ENCODE measurements at regions not wholly inside any gene's neighbourhood (a gene's known extent, or its start where the extent isn't known, plus 50 kb on each side); places are given as distances from the start of the nearest gene placed in this dataset.
"Not testable (repeated sequence)": the region's sequence is repeated elsewhere in the genome, so short reads cannot be mapped to it uniquely, and the experiment has no call there.

- DNase-seq, result no peak
Observed at GRCh38 chrX:77167993-77168392, 279.2 kb upstream of the FGF16 start.

GRCh38 chrX:77174680-77175519, 272.3 kb upstream of the FGF16 start:
- DNase-seq, result no peak

DNA sequence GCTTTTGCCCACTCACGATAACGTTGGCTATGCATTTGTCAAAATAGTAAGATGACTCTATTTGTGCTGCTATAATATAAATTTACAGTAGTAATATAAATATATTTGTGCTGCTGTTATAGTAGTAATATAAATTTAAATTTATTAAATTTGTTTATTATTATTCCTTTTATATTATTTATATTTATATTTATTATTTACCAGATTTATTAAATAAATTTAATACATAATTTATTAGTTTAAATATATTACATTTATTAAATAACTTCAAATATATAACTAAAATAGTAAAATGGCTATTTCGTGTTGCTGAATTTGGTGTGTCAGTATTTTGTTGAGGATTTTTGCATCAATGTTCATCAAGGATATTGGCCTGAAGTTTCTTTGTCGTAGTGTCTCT, 246.5 kb upstream of the FGF16 start:
- DNase-seq, result no peak

GRCh38 chrX:77223046-77223445, 224.1 kb upstream of the FGF16 start:
- no peak for DNase-seq

DNA sequence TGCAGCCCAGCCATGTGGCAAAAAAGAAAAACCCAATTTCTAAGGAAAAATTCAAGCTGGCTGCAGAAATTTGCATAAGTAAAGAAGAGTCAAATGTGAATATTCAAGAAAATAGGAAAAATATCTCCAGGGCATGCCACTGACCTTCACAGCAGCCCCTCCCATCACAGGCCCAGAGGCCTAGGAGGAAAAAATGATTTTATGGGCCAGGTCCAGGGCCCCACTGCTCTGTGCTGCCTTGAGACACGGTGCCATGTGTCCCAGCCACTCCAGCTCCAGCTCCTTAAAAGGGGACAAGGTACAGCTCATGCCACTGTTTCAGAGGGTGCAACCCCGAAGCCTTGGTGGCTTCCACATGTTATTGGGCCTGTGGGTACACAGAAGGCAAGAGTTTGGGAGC, 182.7 kb upstream of the FGF16 start:
- no peak for DNase-seq

DNA sequence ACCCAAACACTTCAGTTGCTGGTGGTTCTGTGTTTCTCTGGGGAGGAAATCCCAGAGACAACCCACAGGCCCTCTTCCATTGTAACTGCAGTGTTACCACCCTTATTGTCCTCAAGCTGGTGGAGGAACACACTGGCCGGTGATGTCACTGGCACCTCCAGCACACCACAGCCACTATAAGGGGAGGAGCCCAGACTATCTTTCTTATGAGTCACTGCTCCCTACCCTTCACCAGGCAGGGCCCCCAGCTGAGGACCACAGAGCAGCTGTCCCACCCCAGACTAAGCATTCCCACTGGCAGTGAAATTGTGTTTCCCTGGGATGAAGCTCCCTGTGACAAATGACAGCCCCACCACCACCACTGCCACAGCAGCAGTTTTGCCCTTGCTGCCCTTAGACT, 171.8 kb upstream of the FGF16 start:
- no peak for DNase-seq

GRCh38 chrX:77276742-77277141, 170.4 kb upstream of the FGF16 start:
- DNase-seq, result no peak

DNA sequence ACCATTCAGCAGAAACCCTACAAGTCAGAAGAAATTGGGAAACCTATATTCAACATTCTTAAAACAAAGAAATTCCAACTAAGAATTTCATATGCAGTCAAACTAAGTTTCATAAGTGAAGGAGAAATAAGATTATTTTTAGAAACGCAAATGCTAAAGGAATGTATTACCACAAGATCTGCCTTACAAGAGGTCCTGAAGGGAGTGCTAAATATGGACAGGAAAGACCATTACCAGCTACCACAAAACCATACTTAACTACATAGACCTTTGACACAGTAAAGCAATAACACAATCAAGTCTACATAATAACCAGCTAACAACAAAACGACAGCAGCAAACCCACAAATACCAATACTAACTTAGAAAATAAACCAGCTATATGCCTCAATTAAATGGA, 169.3 kb upstream of the FGF16 start:
- no peak for DNase-seq

GRCh38 chrX:77279373-77279772, 167.8 kb upstream of the FGF16 start:
- not testable (repeated sequence) for DNase-seq

DNA sequence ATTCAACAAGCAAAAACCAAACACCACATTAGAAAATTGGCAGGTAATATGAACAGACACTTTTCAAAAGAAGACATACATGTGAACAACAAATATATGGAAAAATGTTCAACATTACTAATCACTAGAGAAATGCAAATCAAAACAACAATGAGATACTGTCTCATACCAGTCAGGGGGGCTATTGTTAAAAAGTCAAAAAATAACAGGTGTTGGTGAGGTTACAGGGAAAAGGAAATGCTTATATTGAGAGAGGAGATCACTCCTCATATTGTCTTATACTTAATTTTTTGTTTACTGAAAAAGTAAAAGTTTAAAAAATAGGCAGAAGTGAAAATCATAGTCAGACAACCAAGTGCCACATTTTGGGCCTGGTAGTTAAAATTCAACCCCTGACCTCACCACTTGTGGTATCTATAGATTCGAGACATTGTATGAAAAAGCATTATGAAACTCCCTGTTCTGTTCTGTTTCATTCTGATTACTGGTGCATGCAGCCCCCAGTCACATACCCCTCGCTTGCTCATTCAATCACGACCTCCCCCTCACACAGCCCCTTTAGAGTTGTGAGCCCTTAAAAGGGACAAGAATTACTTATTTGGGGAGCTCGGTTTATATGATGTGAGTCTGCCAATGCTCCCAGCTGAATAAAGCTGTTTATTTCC, 153.7 kb upstream of the FGF16 start:
- no peak for DNase-seq

GRCh38 chrX:77298296-77298695, 148.9 kb upstream of the FGF16 start:
- DNase-seq, result no peak

DNA sequence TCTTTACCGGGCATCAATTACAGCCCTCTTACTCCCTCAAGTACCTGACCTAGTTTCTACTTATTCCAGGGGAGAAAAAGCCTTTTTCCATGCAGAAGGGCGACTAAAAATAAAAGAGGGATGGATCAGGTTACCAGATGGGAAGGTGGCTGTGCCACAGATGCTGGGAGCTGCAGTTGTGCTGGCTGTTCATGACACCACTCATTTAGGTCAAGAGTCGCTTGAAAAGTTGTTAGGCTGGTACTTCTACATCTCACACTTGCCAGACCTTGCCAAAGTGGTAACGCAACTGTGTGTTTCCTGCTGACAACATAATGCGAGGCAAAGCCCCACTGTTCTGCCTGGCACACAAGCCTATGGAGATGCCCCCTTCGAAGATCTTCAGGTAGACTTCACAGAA, 148.4 kb upstream of the FGF16 start:
- DNase-seq, result no peak

DNA sequence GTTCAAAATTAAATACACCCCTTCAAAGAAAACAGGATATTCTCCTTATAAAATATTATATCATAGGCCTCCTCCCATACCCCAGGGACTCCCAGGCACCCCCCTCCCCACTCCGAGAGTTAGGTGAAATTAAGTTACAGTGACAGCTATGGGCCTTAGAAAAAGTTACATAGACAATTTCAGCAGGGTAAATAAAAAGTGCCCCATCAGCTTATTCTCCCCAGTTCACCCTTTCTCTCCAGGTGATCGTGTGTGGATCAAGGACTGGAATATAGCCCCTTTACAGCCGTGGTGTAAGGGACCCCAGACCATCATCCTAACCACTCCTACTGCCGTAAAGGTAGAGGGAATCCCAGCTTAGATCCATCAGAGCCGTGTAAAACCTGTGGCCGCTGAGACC, 147.6 kb upstream of the FGF16 start:
- no peak for DNase-seq

- no peak for DNase-seq
Observed at GRCh38 chrX:77342004-77342403, 105.2 kb upstream of the FGF16 start.

GRCh38 chrX:77346859-77347258, 100.3 kb upstream of the FGF16 start:
- no peak for DNase-seq

DNA sequence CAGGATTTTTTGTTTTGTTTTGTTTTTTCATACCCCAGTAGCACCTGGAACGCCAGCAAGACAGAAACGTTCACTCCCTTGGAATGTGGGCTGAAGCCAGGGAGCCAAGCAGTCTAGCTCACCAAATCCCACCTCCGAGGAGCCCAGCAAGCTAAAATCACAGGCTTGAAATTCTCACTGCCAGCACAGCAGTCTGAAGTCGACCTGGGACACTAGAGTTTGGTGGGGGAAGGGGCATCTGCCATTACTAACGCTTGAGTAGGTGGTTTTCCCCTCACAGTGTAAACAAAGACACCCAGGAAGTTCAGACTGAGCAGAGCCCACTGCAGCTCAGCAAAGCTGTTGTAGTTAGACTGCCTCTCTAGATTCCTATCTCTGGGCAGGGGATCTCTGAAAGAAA, 99.6 kb upstream of the FGF16 start:
- no peak for DNase-seq

GRCh38 chrX:77389891-77390290, 57.3 kb upstream of the FGF16 start:
- no peak for DNase-seq

- DNase-seq, result not testable (repeated sequence)
Observed at GRCh38 chrX:77390365-77390764, 56.8 kb upstream of the FGF16 start.

DNA sequence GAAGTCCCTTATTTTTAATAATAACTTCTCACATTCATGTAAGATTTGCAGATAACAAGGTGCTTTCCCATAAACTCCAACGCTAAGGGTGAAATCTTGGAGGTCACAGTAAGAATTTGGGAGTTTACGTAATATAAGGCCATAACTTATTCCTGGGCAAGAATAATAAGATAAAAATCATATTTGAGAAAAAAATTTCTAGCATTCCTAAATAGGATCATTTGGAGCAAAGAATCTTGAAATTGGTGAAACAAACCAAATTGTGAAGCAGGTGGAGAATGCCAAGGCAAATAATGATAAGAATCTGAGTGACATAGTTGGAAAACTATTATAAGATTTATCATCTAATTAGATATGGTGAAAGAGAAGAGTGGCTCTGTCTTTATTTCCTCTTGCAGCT, 50.4 kb upstream of the FGF16 start:
- no peak for DNase-seq

Measured in cortex of kidney (tissue), 1 donor.